ENCODE measurements at regions not wholly inside any gene's neighbourhood (a gene's known extent, or its start where the extent isn't known, plus 50 kb on each side); places are given as distances from the start of the nearest gene placed in this dataset.

DNA sequence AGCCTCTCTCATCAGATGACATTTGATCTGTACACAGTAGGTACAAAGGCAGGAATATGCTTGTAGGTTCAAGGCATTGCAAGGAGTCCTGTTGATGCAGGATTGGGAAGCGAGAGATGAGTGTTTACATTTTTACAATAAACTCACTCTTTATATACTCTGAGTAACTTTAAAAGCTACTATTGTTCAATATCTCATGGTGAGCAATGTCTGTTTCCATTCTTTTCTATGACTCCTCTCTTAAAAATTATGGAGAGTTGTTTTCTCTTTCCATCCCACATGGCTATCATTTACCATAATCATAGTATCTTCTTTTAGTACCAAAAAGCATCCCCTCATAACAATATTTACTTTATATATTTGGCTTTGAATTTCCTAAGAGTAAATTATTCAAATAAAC lies 314.0 kb upstream of the CDIN1 start:
- no peak for DNase-seq (ENCODE audit: low spot score)

DNA sequence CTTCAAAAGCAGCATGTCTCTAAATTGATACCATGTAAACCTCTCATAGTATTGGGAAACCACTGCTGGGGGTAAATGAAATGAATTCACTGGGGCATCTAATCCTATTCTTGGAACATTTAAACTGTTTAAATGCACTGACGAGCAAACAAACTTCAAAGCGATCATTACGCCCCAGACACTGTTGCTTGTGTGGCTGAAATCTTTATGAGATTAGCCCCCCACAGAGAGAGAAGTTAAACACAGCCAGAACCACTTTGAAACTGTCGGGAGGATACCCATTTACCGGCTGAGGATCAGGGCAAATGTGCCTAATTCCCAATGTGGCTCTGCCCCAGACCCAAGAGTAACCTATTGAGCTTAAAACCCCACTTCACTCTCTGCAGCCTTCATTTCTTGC lies 308.4 kb upstream of the CDIN1 start:
- no peak for DNase-seq (ENCODE audit: low spot score)

DNA sequence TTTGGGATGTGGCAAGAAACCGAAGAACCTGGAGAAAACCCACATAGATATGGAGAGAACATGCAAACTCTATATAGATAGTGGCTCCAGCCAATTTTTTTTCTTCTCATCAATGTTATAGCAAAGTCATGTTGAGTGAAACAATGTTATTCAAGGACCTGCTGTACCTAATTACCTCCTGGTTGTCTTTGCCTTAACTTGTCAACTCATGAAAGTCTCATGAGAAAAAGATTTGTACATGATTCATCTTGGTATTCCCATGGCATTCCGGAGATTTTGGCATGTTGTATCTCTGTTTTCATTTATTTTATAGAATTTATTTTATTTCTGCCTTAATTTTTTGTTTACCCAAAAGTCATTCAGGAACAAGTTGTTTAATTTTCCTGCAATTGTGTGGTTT lies 303.8 kb upstream of the CDIN1 start:
- DNase-seq (ENCODE audit: low spot score) = no peak

DNA sequence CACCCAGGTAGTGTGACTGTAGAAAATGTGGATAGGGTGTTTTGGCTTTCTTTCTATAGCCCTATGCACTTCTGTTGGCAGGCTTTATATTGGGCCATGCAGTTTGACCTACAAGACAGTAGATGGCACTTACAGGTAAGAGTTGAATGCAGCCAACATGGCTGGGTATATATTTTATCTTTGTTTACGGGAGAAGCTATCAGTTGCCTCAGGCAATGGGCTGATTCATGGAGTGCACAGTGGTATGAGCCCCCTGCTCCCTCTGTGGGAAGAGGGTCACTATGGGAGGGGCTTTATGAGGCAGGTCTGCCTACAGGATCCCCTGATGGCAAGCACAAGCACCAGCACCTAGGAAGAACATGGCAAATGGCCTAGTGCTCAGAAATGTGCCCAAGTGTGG lies 301.2 kb upstream of the CDIN1 start:
- no peak for DNase-seq (ENCODE audit: low spot score)

DNA sequence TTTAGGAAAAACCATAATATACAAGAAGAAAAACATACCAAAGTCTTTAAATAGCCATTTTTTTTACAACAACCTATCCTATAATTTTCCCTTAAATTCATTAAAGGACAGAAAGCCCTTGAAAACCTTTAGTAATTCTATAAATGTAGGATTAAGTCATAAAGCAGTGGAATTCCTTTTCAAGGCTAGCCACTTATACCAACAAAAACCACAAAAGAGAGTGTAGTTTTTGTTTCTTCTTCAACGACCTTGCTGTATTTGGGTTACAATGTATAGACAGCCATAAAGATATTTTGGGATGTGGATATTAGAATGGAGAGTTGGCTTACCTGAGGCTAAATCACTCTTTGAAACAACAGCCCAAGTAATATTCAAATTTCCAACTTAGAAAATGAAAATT lies 296.6 kb upstream of the CDIN1 start:
- no peak for DNase-seq (ENCODE audit: low spot score)

DNA sequence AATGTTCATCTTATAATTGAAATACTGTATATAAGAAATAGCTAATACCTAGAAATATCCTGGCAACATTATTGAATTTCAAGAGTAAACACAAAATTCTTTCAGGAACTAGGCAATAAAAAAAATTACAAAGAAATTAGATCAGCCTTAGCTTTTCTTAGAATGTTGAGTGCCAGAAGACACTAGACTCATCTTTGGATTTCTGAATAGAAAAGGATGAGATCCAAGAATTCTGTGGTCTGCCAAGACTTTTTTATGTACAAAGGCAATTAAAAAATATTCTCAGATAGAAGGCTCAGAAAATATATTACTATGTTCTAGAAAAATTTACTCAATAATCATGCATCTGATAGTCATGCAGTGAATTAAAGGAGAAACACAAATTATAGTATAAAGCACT lies 294.5 kb upstream of the CDIN1 start:
- no peak for DNase-seq (ENCODE audit: low spot score)

GRCh38 chr15:36291501-36291900 lies 287.9 kb upstream of the CDIN1 start:
- no peak for DNase-seq (ENCODE audit: low spot score)

DNA sequence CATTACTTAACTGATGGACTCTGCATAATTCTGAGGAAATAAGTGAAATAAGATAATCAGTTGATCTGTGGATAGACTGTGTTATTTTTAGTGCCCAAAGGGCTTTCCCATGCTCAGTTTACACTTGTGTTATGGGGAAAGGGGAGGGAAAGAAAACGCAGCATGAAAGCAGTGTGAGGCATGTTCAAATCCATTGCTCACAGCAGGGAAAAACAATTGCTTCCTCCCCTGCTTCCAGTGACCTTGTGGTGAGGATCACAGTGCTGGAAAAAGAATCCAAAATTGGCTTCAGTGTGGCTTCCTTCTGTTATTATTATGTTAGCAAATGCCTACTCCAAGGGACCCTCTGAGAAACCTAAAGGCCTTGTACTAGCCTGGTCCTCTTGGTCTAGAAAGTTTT lies 285.1 kb upstream of the CDIN1 start:
- DNase-seq (ENCODE audit: low spot score) = no peak

DNA sequence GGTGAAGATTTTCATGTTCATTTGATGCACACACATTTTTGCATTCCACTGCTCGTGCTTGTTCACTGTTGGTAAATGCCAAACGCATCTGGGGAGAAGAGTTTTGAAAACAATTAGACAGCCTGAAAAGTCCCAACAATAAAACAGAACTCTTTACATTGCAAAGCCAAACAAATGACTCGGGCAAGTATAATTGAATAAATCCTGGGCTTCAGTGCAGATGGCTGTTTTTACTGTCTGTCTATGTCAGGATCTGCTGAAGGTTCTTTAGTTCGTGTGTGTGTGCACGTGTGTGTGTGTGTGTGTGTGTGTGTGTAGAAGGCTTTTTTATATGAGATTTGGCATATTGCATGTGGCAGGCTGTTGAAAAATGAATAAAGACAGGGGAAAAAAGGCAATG lies 277.5 kb upstream of the CDIN1 start:
- no peak for DNase-seq (ENCODE audit: low spot score)

DNA sequence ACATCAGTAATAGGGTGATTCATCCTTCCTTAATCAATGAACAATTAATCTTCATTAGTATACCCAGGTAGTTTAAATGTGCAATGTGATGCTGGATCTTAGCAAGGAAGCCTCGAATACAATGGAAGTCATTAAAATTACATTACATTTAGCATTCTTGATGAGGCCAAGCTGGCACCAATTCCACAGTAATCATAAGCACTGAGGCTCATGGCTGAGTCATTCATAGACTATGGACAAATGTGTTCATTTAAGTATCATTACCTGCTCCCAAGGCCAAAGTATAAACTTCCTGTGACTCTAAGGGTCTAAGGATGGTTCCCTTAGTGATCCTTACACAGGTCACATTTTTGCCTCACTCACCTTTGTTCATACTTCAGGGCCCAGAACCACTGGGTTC lies 266.4 kb upstream of the CDIN1 start:
- no peak for DNase-seq (ENCODE audit: low spot score)

- no peak for DNase-seq (ENCODE audit: low spot score)
These were observed 265.6 kb upstream of the CDIN1 start for GRCh38 chr15:36313736-36314280.

GRCh38 chr15:36315649-36316048 lies 263.8 kb upstream of the CDIN1 start:
- DNase-seq (ENCODE audit: low spot score) = no peak

DNA sequence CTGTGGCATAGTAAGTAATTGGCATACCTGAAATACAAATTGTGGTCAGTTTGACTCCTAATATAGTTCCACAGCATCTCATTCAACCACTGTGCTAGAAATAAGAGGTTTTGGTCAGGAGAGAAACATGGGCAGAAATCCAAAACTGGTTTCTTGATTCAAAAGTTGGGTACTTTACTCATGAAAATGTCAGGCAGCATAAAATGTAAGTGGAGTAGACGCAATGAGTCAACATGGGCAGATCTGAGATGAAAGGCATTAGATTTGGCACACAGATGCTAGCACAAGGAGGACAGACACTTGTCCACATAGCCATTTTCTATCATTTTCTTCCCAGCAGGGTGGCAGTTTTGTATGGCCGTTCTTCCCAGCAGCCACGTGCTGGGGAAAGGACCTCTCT lies 255.8 kb upstream of the CDIN1 start:
- DNase-seq (ENCODE audit: low spot score) = no peak

DNA sequence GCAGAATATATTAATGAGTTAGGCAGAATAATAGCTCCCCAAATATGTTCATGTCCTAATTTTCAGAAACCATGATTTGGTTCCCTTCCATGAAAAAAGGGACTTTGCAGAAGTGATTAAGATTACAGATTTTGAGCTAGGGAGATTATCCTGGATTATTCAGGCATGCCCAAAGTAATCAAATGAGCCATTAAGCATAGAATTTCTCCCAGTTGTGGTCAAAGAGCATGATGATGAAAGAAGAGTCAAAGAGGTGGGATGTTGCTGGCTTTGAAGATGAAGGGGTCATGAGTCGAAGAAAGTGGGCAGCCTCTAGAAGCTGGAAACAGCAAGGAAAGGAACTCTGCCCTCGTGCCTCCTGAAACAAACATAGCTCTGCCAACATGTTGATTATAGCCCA lies 254.2 kb upstream of the CDIN1 start:
- no peak for DNase-seq (ENCODE audit: low spot score)

- DNase-seq (ENCODE audit: low spot score) = no peak
These were observed 249.8 kb upstream of the CDIN1 start for GRCh38 chr15:36329592-36329991.

- no peak for DNase-seq (ENCODE audit: low spot score)
These were observed 248.8 kb upstream of the CDIN1 start for GRCh38 chr15:36330598-36330997.

DNA sequence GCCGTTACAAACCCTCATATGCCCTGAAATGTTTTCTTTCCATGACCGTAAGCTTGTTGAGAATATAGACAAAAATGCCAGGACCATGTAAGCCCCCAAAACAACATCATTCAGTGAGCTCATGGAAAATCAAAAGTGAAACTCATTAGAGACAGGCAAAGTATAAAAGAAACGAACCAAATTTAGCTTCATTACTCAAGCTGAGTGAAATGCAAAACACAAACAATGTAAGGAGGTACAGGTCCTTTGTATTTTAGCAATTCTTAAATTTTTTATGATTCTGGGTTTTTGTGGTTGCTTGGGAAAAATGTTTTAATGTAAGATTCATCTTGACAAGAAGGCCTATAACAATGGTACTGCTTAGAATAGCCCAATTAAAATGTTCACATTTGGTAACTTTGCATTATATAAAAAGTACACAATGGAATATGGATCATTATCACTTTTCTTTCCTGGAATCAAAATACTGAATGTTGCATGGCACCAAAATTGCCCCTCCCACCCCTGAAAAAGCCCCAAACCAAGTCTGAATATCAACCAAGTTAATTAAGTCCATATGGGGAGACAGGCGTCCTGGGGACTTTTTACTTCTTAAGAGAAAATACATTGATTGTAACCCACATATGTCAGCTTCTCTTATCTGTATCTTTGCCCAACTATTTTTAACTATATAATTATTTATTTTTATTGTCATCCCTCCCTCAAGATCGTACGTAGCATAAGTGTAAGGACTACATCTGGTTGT lies 247.7 kb upstream of the CDIN1 start:
- DNase-seq (ENCODE audit: low spot score) = no peak

DNA sequence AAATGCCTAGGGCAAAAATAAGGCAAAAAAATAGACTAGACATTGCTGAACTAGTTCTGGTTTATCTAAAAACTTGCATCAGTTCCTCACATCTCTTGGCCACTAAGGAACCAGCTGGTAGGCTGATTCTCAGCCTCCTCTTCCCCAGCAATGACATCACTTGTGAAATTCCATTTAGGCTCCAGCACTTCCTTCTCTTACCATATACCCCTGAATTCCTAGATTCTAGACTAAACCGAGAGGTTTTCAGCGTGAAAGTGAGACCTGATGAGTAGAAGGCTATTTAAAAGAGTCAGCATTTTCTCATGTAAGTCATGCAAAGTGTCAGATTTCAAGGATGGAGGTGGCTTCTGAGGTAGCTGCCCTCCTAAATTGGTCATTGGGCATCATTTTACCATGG lies 247.1 kb upstream of the CDIN1 start:
- no peak for DNase-seq (ENCODE audit: low spot score)

DNA sequence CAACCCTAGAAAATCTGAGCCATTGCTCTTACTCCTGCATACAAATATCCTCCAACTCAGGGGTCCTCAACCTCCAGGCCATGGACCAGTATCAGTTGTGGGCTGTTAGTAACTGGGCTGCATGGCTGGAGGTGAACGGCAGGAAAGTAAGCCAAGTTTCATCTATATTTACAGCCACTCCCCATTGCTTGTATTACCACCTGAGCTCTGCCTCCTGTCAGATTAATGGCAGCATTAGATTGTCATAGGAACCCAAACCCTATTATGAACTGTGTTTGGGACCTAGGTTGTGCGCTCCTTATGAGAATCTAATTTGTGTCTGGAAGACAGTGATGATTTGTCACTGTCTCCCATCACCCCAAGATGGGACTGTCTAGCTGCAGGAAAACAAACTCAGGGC lies 246.5 kb upstream of the CDIN1 start:
- no peak for DNase-seq (ENCODE audit: low spot score)

DNA sequence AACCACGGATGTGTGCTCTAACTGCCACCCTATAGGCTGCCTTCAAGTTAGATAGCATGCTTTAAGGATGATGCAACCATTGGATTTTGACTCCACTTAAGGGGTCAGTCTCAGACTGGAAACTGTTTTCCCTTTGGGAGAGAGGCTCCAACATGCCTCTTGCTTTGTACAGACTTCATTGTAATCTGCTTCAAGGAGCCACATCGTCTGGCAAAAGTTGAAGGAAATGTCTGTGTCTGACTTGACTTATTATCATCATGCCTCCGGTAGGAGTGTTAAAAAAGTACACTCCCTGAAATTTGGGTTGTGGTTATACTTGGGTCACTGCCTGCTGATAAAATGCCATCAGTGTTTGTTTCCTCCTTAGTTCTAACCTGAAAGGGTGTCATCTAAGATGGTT lies 245.4 kb upstream of the CDIN1 start:
- no peak for DNase-seq (ENCODE audit: low spot score)

DNA sequence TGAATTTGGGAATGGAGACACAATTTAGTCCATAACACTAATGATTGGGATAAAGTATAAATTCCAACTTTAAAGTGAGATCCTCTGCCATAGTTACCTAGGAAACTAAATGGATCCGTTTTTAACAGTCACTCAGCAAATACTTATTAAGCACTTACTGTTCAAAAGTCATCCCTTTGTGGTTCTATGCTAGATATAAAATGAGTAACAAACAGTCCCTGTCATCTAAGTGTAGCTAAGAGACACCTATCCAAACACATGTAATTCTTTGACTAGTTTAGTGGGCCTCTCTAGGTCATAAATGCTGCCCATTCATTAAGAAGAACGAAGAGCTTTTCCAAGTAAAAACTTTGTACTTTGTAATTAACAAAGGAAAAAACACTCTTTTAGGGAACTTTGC lies 244.2 kb upstream of the CDIN1 start:
- DNase-seq (ENCODE audit: low spot score) = no peak

GRCh38 chr15:36335659-36336058 lies 243.8 kb upstream of the CDIN1 start:
- DNase-seq (ENCODE audit: low spot score) = no peak

GRCh38 chr15:36344887-36345286 lies 234.5 kb upstream of the CDIN1 start:
- DNase-seq (ENCODE audit: low spot score) = no peak

DNA sequence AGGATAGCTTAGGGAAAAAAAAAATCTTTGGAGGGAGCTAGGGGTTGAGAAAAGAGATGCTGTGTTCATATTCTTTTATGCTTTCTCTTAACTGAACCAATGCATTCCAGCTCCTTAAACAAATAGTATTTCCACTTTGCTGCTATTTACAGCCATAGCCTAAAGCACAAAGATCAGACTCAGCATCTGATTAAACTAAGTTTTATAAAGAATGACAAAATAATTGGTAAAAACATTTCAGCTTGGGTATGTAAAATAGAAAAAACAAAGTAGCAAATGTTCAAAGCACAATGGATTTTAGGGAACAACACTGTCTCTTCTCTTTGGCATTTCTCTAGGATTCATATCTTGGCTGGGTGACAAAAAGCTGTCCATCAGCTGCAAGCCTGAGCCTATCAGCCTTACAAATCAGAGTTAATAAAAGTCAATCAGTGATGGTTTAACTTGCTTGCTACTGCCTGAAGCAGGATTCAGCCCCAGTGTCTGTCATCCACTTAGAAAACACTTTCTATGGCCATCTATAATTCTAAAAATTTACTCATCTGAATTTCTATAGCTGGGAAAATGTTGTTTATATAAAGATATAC lies 232.1 kb upstream of the CDIN1 start:
- no peak for DNase-seq (ENCODE audit: low spot score)

All from LoVo (cell line).